Activated CD4-positive, alpha-beta T cell treated with anti-CD3 and anti-CD28 coated beads, Interleukin-2, amount 10 ng/mL, durations not matched to agents 24 days and 14 days (primary cell): ENCODE measurements at regions not wholly inside any gene's neighbourhood (a gene's known extent, or its start where the extent isn't known, plus 50 kb on each side); places are given as distances from the start of the nearest gene placed in this dataset.
"Not testable (repeated sequence)": the region's sequence is repeated elsewhere in the genome, so short reads cannot be mapped to it uniquely, and the experiment has no call there.

Experiments used
- DNase-seq: peaks from one replicate; pipeline ENCODE4 v3.0.0; 2022
- H3K27ac Mint-ChIP-seq: one replicate; pipeline ENCODE4 v1.8.0; 2022; ENCODE audit warnings: mild to moderate bottlenecking, mixed read lengths
- H3K27me3 Mint-ChIP-seq: one replicate; pipeline ENCODE4 v1.8.0; 2022; ENCODE audit warnings: mixed read lengths
- H3K36me3 Mint-ChIP-seq: one replicate; pipeline ENCODE4 v1.8.0; 2022; ENCODE audit warnings: low read depth, mild to moderate bottlenecking, mixed read lengths
- H3K4me1 Mint-ChIP-seq: one replicate; pipeline ENCODE4 v1.8.0; 2021; ENCODE audit warnings: mixed read lengths
- H3K4me3 Mint-ChIP-seq: one replicate; pipeline ENCODE4 v1.8.0; 2022; ENCODE audit warnings: mild to moderate bottlenecking, moderate library complexity, mixed read lengths
- H3K9me3 Mint-ChIP-seq: one replicate; pipeline ENCODE4 v1.8.0; 2021; ENCODE audit warnings: mixed read lengths
- intact Hi-C: fragments of 100-400 bp; cut with micrococcal nuclease; formaldehyde crosslinking; loops from one replicate; pipeline ENCODE4 v1.15.1; 2023

- H3K27me3 Mint-ChIP-seq, result no peaks in the 10 kb centered on the region
- peaks cover 6% of the 10 kb centered on the region for H3K9me3 Mint-ChIP-seq
- intact Hi-C loops, result no loop called here
- no peaks in the 10 kb centered on the region for H3K4me1 Mint-ChIP-seq
- no peak overlapping the region for H3K4me3 Mint-ChIP-seq
- no peaks in the 10 kb centered on the region for H3K36me3 Mint-ChIP-seq
- DNase-seq, result no peak
- no peak overlapping the region for H3K27ac Mint-ChIP-seq
Observed at GRCh38 chr4:59647011-59647410, 1553.1 kb upstream of the ADGRL3 start.

GRCh38 chr4:59647500-59647899, 1552.6 kb upstream of the ADGRL3 start:
- no peaks in the 10 kb centered on the region for H3K4me1 Mint-ChIP-seq
- intact Hi-C loops, result no loop called here
- no peak for DNase-seq
- no peaks in the 10 kb centered on the region for H3K27me3 Mint-ChIP-seq
- H3K4me3 Mint-ChIP-seq, result no peak overlapping the region
- peaks cover 6% of the 10 kb centered on the region for H3K9me3 Mint-ChIP-seq
- H3K27ac Mint-ChIP-seq, result no peak overlapping the region
- H3K36me3 Mint-ChIP-seq, result no peaks in the 10 kb centered on the region

- DNase-seq, result no peak
- Mint-ChIP-seq H3K4me3 (no peak overlapping the region), H3K9me3 (peaks cover 12% of the 10 kb centered on the region), H3K27me3 (no peaks in the 10 kb centered on the region), H3K36me3 (no peaks in the 10 kb centered on the region), H3K4me1 (no peaks in the 10 kb centered on the region), H3K27ac (no peak overlapping the region)
- intact Hi-C loops, result no loop called here
Observed at GRCh38 chr4:59650861-59651260, 1549.3 kb upstream of the ADGRL3 start.

- H3K27ac Mint-ChIP-seq, result no peak overlapping the region
- no peak overlapping the region for H3K4me3 Mint-ChIP-seq
- intact Hi-C loops, result no loop called here
- no peak for DNase-seq
- H3K9me3 Mint-ChIP-seq, result peaks cover 11% of the 10 kb centered on the region
- H3K4me1 Mint-ChIP-seq, result no peaks in the 10 kb centered on the region
- no peaks in the 10 kb centered on the region for H3K36me3 Mint-ChIP-seq
- no peaks in the 10 kb centered on the region for H3K27me3 Mint-ChIP-seq
Observed at GRCh38 chr4:59655996-59656395, 1544.1 kb upstream of the ADGRL3 start.

- H3K4me3 Mint-ChIP-seq, result no peak overlapping the region
- no peaks in the 10 kb centered on the region for H3K36me3 Mint-ChIP-seq
- H3K27ac Mint-ChIP-seq, result no peak overlapping the region
- no peaks in the 10 kb centered on the region for H3K27me3 Mint-ChIP-seq
- H3K4me1 Mint-ChIP-seq, result no peaks in the 10 kb centered on the region
- DNase-seq, result no peak
- H3K9me3 Mint-ChIP-seq, result no peaks in the 10 kb centered on the region
- intact Hi-C loops, result no loop called here
Observed at GRCh38 chr4:59664771-59665170, 1535.4 kb upstream of the ADGRL3 start.

GRCh38 chr4:59666645-59667044, 1533.5 kb upstream of the ADGRL3 start:
- intact Hi-C loops, result no loop called here
- no peak overlapping the region for H3K4me3 Mint-ChIP-seq
- no peak overlapping the region for H3K27ac Mint-ChIP-seq
- H3K4me1 Mint-ChIP-seq, result no peaks in the 10 kb centered on the region
- H3K36me3 Mint-ChIP-seq, result no peaks in the 10 kb centered on the region
- H3K9me3 Mint-ChIP-seq, result no peaks in the 10 kb centered on the region
- H3K27me3 Mint-ChIP-seq, result no peaks in the 10 kb centered on the region
- DNase-seq, result no peak

- Mint-ChIP-seq H3K4me1 (no peaks in the 10 kb centered on the region), H3K9me3 (no peaks in the 10 kb centered on the region), H3K36me3 (no peaks in the 10 kb centered on the region), H3K4me3 (no peak overlapping the region), H3K27me3 (no peaks in the 10 kb centered on the region), H3K27ac (no peak overlapping the region)
- DNase-seq, result no peak
- intact Hi-C loops, result no loop called here
Observed at GRCh38 chr4:59671037-59671436, 1529.1 kb upstream of the ADGRL3 start.

- Mint-ChIP-seq H3K4me1 (no peaks in the 10 kb centered on the region), H3K4me3 (no peak overlapping the region), H3K9me3 (no peaks in the 10 kb centered on the region), H3K27me3 (no peaks in the 10 kb centered on the region), H3K36me3 (no peaks in the 10 kb centered on the region), H3K27ac (no peak overlapping the region)
- intact Hi-C loops, result no loop called here
- DNase-seq, result no peak
Observed at GRCh38 chr4:59676389-59676788, 1523.7 kb upstream of the ADGRL3 start.

GRCh38 chr4:59676992-59677391, 1523.1 kb upstream of the ADGRL3 start:
- H3K27me3 Mint-ChIP-seq, H3K4me1 Mint-ChIP-seq, H3K4me3 Mint-ChIP-seq, H3K9me3 Mint-ChIP-seq, H3K36me3 Mint-ChIP-seq, H3K27ac Mint-ChIP-seq, intact Hi-C loops, DNase-seq: not testable (repeated sequence)

- H3K27me3 Mint-ChIP-seq, result no peaks in the 10 kb centered on the region
- intact Hi-C loops, result no loop called here
- H3K27ac Mint-ChIP-seq, result no peak overlapping the region
- no peak overlapping the region for H3K4me3 Mint-ChIP-seq
- no peaks in the 10 kb centered on the region for H3K4me1 Mint-ChIP-seq
- no peaks in the 10 kb centered on the region for H3K9me3 Mint-ChIP-seq
- no peak for DNase-seq
- H3K36me3 Mint-ChIP-seq, result no peaks in the 10 kb centered on the region
Observed at GRCh38 chr4:59685626-59686025, 1514.5 kb upstream of the ADGRL3 start.

- intact Hi-C loops, result no loop called here
- no peak overlapping the region for H3K4me3 Mint-ChIP-seq
Observed at GRCh38 chr4:59689149-59689548, 1511.0 kb upstream of the ADGRL3 start.

GRCh38 chr4:59695355-59696053, 1504.6 kb upstream of the ADGRL3 start:
- Mint-ChIP-seq H3K9me3 (no peaks in the 10 kb centered on the region), H3K4me1 (no peaks in the 10 kb centered on the region), H3K27me3 (no peaks in the 10 kb centered on the region), H3K27ac (no peak overlapping the region), H3K36me3 (no peaks in the 10 kb centered on the region), H3K4me3 (no peak overlapping the region)
- no peak for DNase-seq
- intact Hi-C loops, result no loop called here

More at GRCh38 chr4:59689149-59689548, 1511.0 kb upstream of the ADGRL3 start:
- Mint-ChIP-seq H3K27ac (no peak overlapping the region), H3K36me3 (no peaks in the 10 kb centered on the region), H3K27me3 (no peaks in the 10 kb centered on the region), H3K9me3 (no peaks in the 10 kb centered on the region), H3K4me1 (no peaks in the 10 kb centered on the region)
- no peak for DNase-seq

GRCh38 chr4:59698041-59698440, 1502.1 kb upstream of the ADGRL3 start:
- H3K9me3 Mint-ChIP-seq, result no peaks in the 10 kb centered on the region
- no peak for DNase-seq
- no peaks in the 10 kb centered on the region for H3K36me3 Mint-ChIP-seq
- H3K27me3 Mint-ChIP-seq, result no peaks in the 10 kb centered on the region
- no peaks in the 10 kb centered on the region for H3K4me1 Mint-ChIP-seq
- no peak overlapping the region for H3K27ac Mint-ChIP-seq
- intact Hi-C loops, result no loop called here
- no peak overlapping the region for H3K4me3 Mint-ChIP-seq

- no peaks in the 10 kb centered on the region for H3K9me3 Mint-ChIP-seq
- H3K27ac Mint-ChIP-seq, result no peak overlapping the region
- no peaks in the 10 kb centered on the region for H3K36me3 Mint-ChIP-seq
- H3K27me3 Mint-ChIP-seq, result no peaks in the 10 kb centered on the region
- H3K4me3 Mint-ChIP-seq, result no peak overlapping the region
- DNase-seq, result no peak
- intact Hi-C loops, result no loop called here
- no peaks in the 10 kb centered on the region for H3K4me1 Mint-ChIP-seq
Observed at GRCh38 chr4:59700651-59701050, 1499.5 kb upstream of the ADGRL3 start.

- no peak for DNase-seq
- H3K36me3 Mint-ChIP-seq, result no peaks in the 10 kb centered on the region
- H3K4me3 Mint-ChIP-seq, result no peak overlapping the region
- intact Hi-C loops, result no loop called here
- no peaks in the 10 kb centered on the region for H3K27me3 Mint-ChIP-seq
- no peaks in the 10 kb centered on the region for H3K4me1 Mint-ChIP-seq
- no peak overlapping the region for H3K27ac Mint-ChIP-seq
- H3K9me3 Mint-ChIP-seq, result no peaks in the 10 kb centered on the region
Observed at GRCh38 chr4:59704616-59705015, 1495.5 kb upstream of the ADGRL3 start.
